ENCODE measurements at regions not wholly inside any gene's neighbourhood (a gene's known extent, or its start where the extent isn't known, plus 50 kb on each side); places are given as distances from the start of the nearest gene placed in this dataset.

DNA sequence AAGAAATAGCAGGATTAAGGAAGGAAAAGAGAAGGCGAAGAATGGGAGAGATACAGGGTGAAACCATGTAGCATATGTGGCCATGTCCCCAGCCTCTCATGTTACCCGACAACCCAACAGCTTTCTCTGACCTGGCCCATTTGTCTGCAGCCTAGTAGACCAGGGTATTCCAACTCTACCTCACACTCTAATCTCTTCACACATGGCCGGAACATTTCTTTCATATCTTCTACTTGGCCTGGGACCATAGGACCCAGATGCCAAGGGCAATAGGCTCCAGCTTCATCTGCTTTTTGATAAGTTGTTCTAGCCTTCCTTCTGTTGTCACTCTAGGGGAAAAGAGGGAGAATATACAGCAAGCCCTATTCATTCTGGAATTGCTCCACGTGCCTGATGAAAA is 95.0 kb upstream of the DPT start:
- TF ChIP-seq CTCF (IDR thresholded peaks at IDR 0.05 in 8 of 11, conservative IDR thresholded peaks at IDR 0.05 in 3 of 11) (no peak), POLR2A (IDR thresholded peaks at IDR 0.05) (no peak)
